SK-N-MC (cell line): ENCODE measurements at regions not wholly inside any gene's neighbourhood (a gene's known extent, or its start where the extent isn't known, plus 50 kb on each side); places are given as distances from the start of the nearest gene placed in this dataset.

ENCODE experiments used
- EZH2 ChIP-seq: fragments of 200-600 bp; sonication (generic); IDR thresholded peaks from one replicate; pipeline ENCODE4 v1.6.1; 2017; ENCODE audit warnings: antibody characterized with exemption
- FOXP2 ChIP-seq: optimal IDR thresholded peaks from 2 replicates; pipeline ENCODE3; 2011; ENCODE audit warnings: mild to moderate bottlenecking, moderate library complexity; ENCODE audit not compliant: insufficient read depth; ENCODE audit errors: extremely low read length, control extremely low read depth
- POLR2AphosphoS5 ChIP-seq: IDR thresholded peaks from 2 replicates; pipeline ENCODE4 v1.6.1; 2012; ENCODE audit warnings: mild to moderate bottlenecking, low read depth, low read length, borderline replicate concordance

GRCh38 chr18:30545393-30545792 is 497.1 kb downstream of the DSC3 start:
- TF ChIP-seq EZH2 (no peak), POLR2AphosphoS5 (no peak), FOXP2 (no peak)
